ENCODE measurements at regions not wholly inside any gene's neighbourhood (a gene's known extent, or its start where the extent isn't known, plus 50 kb on each side); places are given as distances from the start of the nearest gene placed in this dataset.

- DNase-seq (ENCODE audit: low read depth in 1 of 2, low spot score in 1 of 2) = peak in 1 of 2 experiments; percentile 74
- TF ChIP-seq SPI1 (IDR thresholded peaks at IDR 0.05; ENCODE audit: borderline replicate concordance, low read depth) (no peak), GABPA (IDR thresholded peaks at IDR 0.05; ENCODE audit: low read depth) (no peak), POLR2AphosphoS5 (IDR thresholded peaks at IDR 0.05; ENCODE audit: low read depth) (no peak), REST (IDR thresholded peaks at IDR 0.05; ENCODE audit: insufficient replicate concordance, low read depth) (no peak), CTCF (IDR thresholded peaks at IDR 0.05; ENCODE audit: insufficient read depth, low read length) (no peak)
- H3K27me3 ChIP-seq (ENCODE audit: insufficient read depth, poor library complexity, severe bottlenecking) = no peaks in the 10 kb centered on the region
- H3K4me3 ChIP-seq (replicated peaks; ENCODE audit: insufficient read depth, low read length) = no peak overlapping the region
- H3K27ac ChIP-seq (replicated peaks) = no peak overlapping the region
These were observed 173.1 kb upstream of the IER5L start for GRCh38 chr9:129351058-129351641.

- no peaks in the 10 kb centered on the region for H3K27me3 ChIP-seq (ENCODE audit: insufficient read depth, poor library complexity, severe bottlenecking)
- H3K4me3 ChIP-seq (replicated peaks; ENCODE audit: insufficient read depth, low read length) = no peak overlapping the region
- TF ChIP-seq GABPA (IDR thresholded peaks at IDR 0.05; ENCODE audit: low read depth) (no peak), POLR2AphosphoS5 (IDR thresholded peaks at IDR 0.05; ENCODE audit: low read depth) (no peak), SPI1 (IDR thresholded peaks at IDR 0.05; ENCODE audit: borderline replicate concordance, low read depth) (no peak), CTCF (IDR thresholded peaks at IDR 0.05; ENCODE audit: insufficient read depth, low read length) (no peak), REST (IDR thresholded peaks at IDR 0.05; ENCODE audit: insufficient replicate concordance, low read depth) (no peak)
- no peak overlapping the region for H3K27ac ChIP-seq (replicated peaks)
- no peak for DNase-seq (ENCODE audit: low read depth in 1 of 2, low spot score in 1 of 2)
These were observed 172.3 kb upstream of the IER5L start for GRCh38 chr9:129350143-129350935.

GRCh38 chr9:129349665-129349947, 171.5 kb upstream of the IER5L start:
- DNase-seq (ENCODE audit: low read depth in 1 of 2, low spot score in 1 of 2) = no peak
- Histone ChIP-seq H3K27me3 (ENCODE audit: insufficient read depth, poor library complexity, severe bottlenecking) (no peaks in the 10 kb centered on the region), H3K27ac (replicated peaks) (no peak overlapping the region), H3K4me3 (replicated peaks; ENCODE audit: insufficient read depth, low read length) (no peak overlapping the region)
- no peak for TF ChIP-seq REST (IDR thresholded peaks at IDR 0.05; ENCODE audit: insufficient replicate concordance, low read depth)
- no peak for TF ChIP-seq CTCF (IDR thresholded peaks at IDR 0.05; ENCODE audit: insufficient read depth, low read length)
- TF ChIP-seq GABPA (IDR thresholded peaks at IDR 0.05; ENCODE audit: low read depth) = no peak
- TF ChIP-seq POLR2AphosphoS5 (IDR thresholded peaks at IDR 0.05; ENCODE audit: low read depth) = no peak
- no peak for TF ChIP-seq SPI1 (IDR thresholded peaks at IDR 0.05; ENCODE audit: borderline replicate concordance, low read depth)

All from HL-60 (cell line).